ENCODE measurements at regions not wholly inside any gene's neighbourhood (a gene's known extent, or its start where the extent isn't known, plus 50 kb on each side); places are given as distances from the start of the nearest gene placed in this dataset.

DNA sequence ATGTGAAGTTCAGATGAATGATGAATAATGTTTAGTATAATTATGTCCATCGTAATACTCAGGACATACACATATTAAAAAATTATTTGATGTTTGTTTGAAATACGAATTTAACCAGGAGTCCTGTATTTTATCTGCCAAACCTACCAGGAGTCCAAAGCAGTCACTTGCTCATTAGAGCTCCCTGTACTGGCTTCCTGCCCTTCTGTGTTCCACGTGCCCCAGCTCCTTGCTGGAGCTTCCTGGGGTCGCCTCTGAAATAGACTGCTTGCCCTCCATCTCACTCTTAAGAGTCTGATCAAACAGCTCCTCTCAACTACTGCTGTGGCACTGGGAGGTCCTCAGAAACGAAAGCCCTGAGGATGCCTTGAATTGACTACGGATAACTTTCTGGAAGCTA, 87.3 kb upstream of the DHRS4 start:
- no peaks in the 10 kb centered on the region for H3K36me3 ChIP-seq
- intact Hi-C loops (cut with DNase I), result no loop called here
- DNase-seq (ENCODE audit: low spot score in 2 of 2), result no peak
- no peaks in the 10 kb centered on the region for H3K4me1 ChIP-seq
- no peaks in the 10 kb centered on the region for H3K9me3 ChIP-seq
- no peaks in the 10 kb centered on the region for H3K27me3 ChIP-seq
- H3K27ac ChIP-seq, result no peak overlapping the region
- H3K4me3 ChIP-seq, result no peak overlapping the region
- TF ChIP-seq, protein P1, sequence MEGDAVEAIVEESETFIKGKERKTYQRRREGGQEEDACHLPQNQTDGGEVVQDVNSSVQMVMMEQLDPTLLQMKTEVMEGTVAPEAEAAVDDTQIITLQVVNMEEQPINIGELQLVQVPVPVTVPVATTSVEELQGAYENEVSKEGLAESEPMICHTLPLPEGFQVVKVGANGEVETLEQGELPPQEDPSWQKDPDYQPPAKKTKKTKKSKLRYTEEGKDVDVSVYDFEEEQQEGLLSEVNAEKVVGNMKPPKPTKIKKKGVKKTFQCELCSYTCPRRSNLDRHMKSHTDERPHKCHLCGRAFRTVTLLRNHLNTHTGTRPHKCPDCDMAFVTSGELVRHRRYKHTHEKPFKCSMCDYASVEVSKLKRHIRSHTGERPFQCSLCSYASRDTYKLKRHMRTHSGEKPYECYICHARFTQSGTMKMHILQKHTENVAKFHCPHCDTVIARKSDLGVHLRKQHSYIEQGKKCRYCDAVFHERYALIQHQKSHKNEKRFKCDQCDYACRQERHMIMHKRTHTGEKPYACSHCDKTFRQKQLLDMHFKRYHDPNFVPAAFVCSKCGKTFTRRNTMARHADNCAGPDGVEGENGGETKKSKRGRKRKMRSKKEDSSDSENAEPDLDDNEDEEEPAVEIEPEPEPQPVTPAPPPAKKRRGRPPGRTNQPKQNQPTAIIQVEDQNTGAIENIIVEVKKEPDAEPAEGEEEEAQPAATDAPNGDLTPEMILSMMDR (IDR thresholded peaks at IDR 0.05), result no peak

DNA sequence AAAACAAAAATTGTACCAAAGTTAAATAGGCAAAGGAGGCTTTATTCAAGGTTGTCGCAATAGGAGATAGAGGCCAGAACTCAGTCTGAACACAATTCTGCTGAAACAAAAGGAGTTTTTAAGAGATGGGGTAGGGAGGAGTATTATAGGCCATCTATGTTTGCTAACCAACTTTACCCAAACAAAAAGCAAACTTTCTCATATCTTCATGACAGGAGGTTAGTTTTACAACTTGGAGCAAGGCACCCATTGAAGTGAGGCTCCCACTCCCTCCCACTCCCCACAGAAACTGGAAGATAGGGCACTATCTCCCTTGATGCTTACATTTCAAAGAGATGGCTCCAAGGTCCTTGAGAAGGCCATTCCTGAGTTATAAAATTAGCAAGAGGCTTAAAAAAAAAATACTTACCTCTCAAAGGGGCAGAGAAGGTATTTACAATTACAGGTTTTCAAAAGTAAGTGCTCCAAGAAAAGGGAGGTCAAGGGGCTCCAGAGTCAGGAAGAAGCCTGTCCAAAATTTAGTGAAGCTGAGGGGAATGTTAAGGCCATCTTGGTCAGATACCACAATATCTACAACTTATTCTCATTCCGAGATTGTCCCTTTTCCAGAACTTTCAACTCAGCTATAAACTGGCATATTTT, 84.4 kb upstream of the DHRS4 start:
- no peaks in the 10 kb centered on the region for H3K36me3 ChIP-seq
- no peaks in the 10 kb centered on the region for H3K9me3 ChIP-seq
- DNase-seq (ENCODE audit: low spot score in 2 of 2), result no peak
- H3K27me3 ChIP-seq, result no peaks in the 10 kb centered on the region
- no peaks in the 10 kb centered on the region for H3K4me1 ChIP-seq
- TF ChIP-seq, protein P1 (IDR thresholded peaks at IDR 0.05), result no peak
- intact Hi-C loops (cut with DNase I), result no loop called here
- H3K27ac ChIP-seq, result no peak overlapping the region
- no peak overlapping the region for H3K4me3 ChIP-seq

DNA sequence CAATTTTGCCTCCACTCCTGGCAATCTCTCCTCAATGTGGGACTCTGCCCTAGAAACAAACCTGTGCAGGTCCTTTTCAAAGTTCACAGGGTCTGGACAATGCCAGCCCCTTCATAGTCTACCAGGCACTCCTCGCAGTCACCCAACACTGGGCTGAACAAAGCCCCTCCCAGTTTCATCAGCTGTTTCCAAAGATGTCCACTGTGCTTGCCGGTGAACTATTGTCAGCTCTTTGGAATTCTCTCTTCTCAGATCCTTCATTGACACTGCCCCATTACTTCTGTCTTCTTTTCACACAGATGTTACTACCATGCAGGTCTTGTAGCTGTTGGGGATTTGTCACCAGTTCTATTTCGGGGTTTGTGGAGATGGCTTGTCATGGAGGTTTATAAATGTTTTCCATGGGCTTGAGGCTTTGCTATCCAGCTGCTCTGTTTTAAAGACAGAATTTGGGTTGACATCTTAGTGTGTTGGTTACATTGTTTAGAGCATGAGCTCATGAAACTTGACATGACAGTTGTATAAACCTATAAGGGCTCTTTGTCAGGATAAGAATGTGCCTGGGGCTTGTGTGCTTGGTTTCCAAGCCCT, 77.3 kb upstream of the DHRS4 start:
- intact Hi-C loops (cut with DNase I), result no loop called here
- H3K36me3 ChIP-seq, result no peaks in the 10 kb centered on the region

DNA sequence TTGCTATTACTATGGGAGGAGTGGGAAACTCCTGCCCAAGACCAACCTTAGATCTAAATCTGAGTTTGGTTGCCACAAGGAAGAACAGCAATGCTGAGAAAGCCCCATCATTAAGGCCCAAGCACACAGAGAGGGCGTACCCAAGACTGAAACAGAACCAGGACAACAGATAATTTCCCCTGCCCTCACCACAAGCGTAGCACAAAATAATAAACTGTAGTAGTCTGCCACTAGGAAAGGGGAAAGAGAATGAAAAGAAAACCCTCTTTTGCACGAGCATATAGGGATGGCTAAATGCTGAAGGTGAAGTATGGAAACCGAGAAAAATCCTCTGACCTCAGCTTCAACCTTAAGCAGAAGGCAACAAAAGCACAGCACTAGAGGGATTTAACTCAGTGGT, 76.5 kb upstream of the DHRS4 start:
- intact Hi-C loops (cut with DNase I), result no loop called here
- Histone ChIP-seq H3K36me3 (no peaks in the 10 kb centered on the region), H3K4me3 (no peak overlapping the region), H3K9me3 (no peaks in the 10 kb centered on the region), H3K27me3 (no peaks in the 10 kb centered on the region), H3K4me1 (no peaks in the 10 kb centered on the region), H3K27ac (no peak overlapping the region)
- DNase-seq (ENCODE audit: low spot score in 2 of 2), result no peak
- TF ChIP-seq, protein P1 (IDR thresholded peaks at IDR 0.05), result no peak

More for the DNA sequence above, 77.3 kb upstream of the DHRS4 start:
- H3K9me3 ChIP-seq, result no peaks in the 10 kb centered on the region
- H3K4me3 ChIP-seq, result no peak overlapping the region
- no peaks in the 10 kb centered on the region for H3K4me1 ChIP-seq
- no peaks in the 10 kb centered on the region for H3K27me3 ChIP-seq
- DNase-seq (ENCODE audit: low spot score in 2 of 2), result no peak
- no peak overlapping the region for H3K27ac ChIP-seq
- TF ChIP-seq, protein P1 (IDR thresholded peaks at IDR 0.05), result no peak

DNA sequence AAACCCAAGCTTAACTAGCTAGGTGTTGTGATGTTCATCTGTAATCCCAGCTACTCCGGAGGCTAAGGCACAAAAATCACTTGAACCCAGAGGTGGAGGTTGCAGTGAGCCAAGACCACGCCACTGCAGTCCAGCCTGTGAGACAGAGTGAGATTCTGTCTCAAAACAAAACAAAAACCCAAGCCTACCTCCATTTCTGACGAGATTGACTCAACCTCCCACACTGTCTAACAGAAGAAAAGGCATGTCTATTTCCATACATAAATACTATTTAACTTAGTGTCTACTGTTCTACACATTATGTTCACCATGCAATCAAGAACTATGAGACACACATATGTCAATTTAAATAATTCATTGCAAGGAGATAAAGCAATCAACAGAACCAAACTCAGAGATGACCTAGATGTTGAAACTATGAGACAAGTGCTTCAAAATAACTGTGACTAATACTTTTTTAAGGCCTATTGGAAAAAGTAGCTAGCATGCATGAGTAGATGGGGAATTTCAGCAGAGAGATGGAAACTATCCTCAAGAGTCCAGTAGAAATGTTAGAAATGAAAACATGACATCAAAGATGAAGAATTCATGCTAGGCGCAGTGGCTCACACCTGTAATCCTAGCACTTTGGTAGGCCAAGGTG, 75.9 kb upstream of the DHRS4 start:
- no peak for DNase-seq (ENCODE audit: low spot score in 2 of 2)
- TF ChIP-seq, protein P1 (IDR thresholded peaks at IDR 0.05), result no peak

More for the DNA sequence above, 75.9 kb upstream of the DHRS4 start:
- intact Hi-C loops (cut with DNase I), result no loop called here
- no peaks in the 10 kb centered on the region for H3K4me1 ChIP-seq
- no peak overlapping the region for H3K27ac ChIP-seq
- H3K27me3 ChIP-seq, result no peaks in the 10 kb centered on the region
- H3K4me3 ChIP-seq, result no peak overlapping the region
- H3K36me3 ChIP-seq, result no peaks in the 10 kb centered on the region
- no peaks in the 10 kb centered on the region for H3K9me3 ChIP-seq

Data from ascending aorta (tissue), 2 donors.